Mesodermal cell (in vitro differentiated cells): ENCODE measurements at regions not wholly inside any gene's neighbourhood (a gene's known extent, or its start where the extent isn't known, plus 50 kb on each side); places are given as distances from the start of the nearest gene placed in this dataset.

Experiments used
- H3K27ac ChIP-seq: 2 replicates; pipeline ENCODE4 v1.7.0; 2013; ENCODE audit warnings: mild to moderate bottlenecking, low read depth, low read length, moderate library complexity; ENCODE audit not compliant: severe bottlenecking
- H3K36me3 ChIP-seq: 2 replicates; pipeline ENCODE4 v1.7.1; 2013; ENCODE audit warnings: mild to moderate bottlenecking, low read length, moderate library complexity; ENCODE audit not compliant: control insufficient read depth, insufficient read depth
- H3K4me1 ChIP-seq: one replicate; pipeline ENCODE4 v1.7.1; 2013; ENCODE audit warnings: mild to moderate bottlenecking, low read length; ENCODE audit not compliant: insufficient read depth, control insufficient read depth, poor library complexity, severe bottlenecking
- H3K4me3 ChIP-seq: 2 replicates; pipeline ENCODE4 v1.7.0; 2013; ENCODE audit warnings: low read length, control low read depth, mild to moderate bottlenecking; ENCODE audit not compliant: insufficient read depth, poor library complexity, severe bottlenecking; ENCODE audit errors: extremely low read depth
- H3K9me3 ChIP-seq: 2 replicates; pipeline ENCODE4 v1.7.1; 2013; ENCODE audit warnings: mild to moderate bottlenecking, low read length, moderate library complexity; ENCODE audit not compliant: control insufficient read depth
- WGBS, 2 experiments: methylation state at CpG; one replicate each; pipeline ENCODE4 v1.1.5; 2013; ENCODE audit warnings: missing lambda C conversion rate in 2 of 2; ENCODE audit not compliant: insufficient coverage in 2 of 2; 5-methylcytosine and 5-hydroxymethylcytosine counted together

DNA sequence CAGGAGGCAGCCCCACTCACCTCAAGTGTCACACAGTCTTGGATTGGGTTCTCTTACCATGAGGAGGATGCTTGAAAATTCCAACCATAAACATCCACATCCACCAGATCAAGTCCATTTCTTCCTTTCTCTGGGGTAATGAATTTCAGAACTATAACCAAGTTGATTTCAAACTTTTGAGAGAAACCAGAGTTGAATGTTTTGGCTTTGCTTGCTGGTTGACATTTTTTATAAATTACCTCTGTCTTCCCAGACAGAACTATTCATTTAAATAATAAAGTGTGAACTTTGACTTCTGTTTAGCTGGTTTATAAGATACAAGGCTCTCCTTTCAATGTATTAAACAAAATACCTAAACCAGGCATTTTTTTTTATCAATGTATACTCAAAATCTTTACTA is 550.7 kb downstream of the KCTD12 start:
- Histone ChIP-seq H3K36me3 (no peaks in the 10 kb centered on the region), H3K9me3 (no peaks in the 10 kb centered on the region), H3K27ac (no peak overlapping the region), H3K4me1 (no peaks in the 10 kb centered on the region), H3K4me3 (no peak overlapping the region)

DNA sequence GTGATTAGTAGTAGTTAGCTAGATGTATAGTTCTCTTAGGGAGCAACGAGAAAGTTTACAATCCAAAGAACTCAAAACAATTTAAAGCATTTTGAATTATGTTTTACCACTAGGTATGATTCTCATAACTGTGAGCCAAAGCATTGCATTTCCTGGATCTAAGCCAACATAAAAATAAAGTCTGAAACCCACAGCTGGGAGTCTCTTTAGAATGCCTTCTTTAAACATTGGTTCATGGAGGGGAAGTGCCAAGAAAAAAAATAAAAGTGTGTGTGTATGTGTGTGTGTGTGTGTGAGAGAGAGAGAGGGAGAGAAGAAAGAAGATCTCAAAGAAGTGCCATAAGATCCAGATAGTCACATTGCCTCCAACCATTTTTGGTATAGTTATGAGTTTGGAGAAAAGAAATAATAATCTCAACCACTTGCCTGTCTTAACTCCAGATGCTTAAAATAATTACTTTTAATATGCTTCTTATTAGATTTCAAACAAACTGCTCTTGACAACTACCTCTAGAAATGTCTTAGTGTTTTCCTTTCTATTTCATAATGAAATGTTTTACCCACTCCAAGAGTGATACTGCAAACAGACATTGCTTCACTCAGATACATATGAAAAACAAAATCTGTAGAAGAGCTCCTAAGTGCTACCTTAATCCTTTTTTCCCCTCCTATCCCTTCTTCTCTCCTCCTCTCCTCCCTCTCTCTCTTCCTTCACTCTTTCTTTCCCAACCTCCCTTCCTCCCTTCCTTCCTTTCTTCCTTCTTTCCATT is 554.1 kb downstream of the KCTD12 start:
- Histone ChIP-seq H3K9me3 (no peaks in the 10 kb centered on the region), H3K4me1 (no peaks in the 10 kb centered on the region), H3K4me3 (no peak overlapping the region), H3K27ac (no peak overlapping the region), H3K36me3 (no peaks in the 10 kb centered on the region)
- WGBS, 2 experiments: no CpG with 5 or more reads among the region's 1 CpG

DNA sequence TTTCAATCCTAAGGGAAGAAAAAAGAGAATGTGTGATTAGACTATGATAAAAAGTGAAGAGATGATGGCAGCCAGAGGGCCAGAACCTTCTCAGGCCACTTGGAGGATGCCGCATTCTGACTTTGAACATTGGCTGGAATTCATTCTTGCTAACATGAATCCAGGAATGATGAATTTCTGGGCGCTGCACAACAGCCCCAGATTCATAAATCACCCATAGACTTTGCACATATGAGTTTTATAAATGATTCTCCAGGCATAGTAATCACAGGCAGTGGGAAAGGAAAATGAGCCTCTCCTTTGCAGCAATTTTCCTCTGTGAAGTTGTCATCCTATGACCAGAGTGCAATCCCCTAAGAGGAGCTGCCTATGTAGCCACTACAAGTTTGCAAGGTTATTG is 555.4 kb downstream of the KCTD12 start:
- WGBS, 2 experiments: 100% methylated on average over 1 of the region's 2 CpGs; no CpG with 5 or more reads in 1 of the 2 experiments

DNA sequence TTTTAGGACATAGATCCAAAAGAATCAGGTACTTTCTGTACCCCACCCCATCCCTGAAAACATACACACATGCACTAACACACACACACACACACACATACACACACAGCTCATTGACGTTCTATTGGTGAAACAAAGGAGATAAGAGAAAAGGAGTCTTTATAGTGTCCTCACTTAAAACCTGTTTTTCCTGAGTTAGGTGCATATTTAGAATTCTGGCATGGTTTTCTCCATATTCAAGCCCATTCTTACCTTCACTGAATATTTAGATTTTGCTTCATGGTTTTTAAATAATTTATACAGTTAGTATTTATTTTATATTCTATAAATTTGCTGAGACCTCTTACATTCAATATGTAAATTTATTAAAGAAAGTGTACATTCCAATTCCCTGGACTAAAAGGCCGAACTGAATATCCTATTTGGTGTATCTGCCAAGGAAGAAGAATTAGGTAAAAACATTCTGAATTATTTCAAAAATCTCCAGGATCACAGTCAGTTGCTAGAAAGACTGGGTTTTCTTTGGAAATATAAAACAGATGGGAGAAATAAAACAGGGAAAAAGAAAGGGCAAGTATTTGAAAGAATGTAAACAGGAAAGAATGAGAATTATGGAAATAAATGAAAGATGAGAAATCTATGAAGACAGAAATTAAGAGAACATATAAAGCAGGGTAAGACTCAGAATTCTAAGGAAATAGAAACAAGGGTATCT is 556.2 kb downstream of the KCTD12 start:
- Histone ChIP-seq H3K4me1 (no peaks in the 10 kb centered on the region), H3K36me3 (no peaks in the 10 kb centered on the region), H3K4me3 (no peak overlapping the region), H3K9me3 (no peaks in the 10 kb centered on the region), H3K27ac (no peak overlapping the region)
- WGBS, 2 experiments: no CpG with 5 or more reads among the region's 2 CpGs

More for the DNA sequence above, 555.4 kb downstream of the KCTD12 start:
- H3K9me3 ChIP-seq: no peaks in the 10 kb centered on the region
- H3K4me1 ChIP-seq: no peaks in the 10 kb centered on the region
- no peak overlapping the region for H3K27ac ChIP-seq
- no peak overlapping the region for H3K4me3 ChIP-seq
- no peaks in the 10 kb centered on the region for H3K36me3 ChIP-seq

DNA sequence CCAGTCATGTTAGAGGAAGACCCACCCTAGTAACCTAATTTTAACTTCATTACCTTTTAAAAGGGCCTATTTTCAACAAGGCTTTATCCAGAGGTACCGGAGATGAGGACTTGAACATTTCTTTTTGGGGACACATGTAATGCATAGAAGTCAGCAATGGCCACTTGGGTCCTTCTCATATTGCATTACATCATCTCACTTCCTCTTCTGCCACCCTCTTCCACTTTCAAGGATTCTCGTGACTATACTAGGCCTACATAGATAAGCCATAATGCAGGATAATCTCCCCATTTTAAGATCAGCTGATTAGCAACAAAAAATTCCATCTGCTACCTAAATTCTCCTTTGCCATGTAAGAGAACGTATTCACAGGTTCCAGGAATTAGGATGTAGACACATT is 557.2 kb downstream of the KCTD12 start:
- 92 to 95% methylated on average over 2 to 3 of the region's 3 CpGs for WGBS, 2 experiments
- H3K9me3 ChIP-seq: no peaks in the 10 kb centered on the region
- H3K36me3 ChIP-seq: no peaks in the 10 kb centered on the region
- no peak overlapping the region for H3K4me3 ChIP-seq
- H3K27ac ChIP-seq: no peak overlapping the region
- H3K4me1 ChIP-seq: no peaks in the 10 kb centered on the region

DNA sequence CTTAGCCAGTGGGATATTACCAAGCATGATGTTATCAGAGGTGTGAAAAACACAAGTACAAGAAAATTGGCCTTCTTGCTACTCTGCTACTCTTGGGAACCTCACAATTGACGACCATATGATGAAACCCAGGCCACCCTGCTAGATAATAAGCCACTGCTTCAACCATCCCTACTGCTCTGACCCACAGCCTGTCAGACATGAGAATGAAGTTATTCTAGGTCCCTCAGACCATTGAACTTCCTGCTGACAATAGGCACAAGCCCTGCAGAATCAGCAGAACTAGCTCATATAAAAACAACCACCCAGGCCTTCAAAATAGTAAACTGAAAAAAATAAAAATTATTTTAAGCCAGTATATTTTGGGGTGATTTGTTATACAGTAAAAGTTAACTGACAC is 559.9 kb downstream of the KCTD12 start:
- Histone ChIP-seq H3K36me3 (no peaks in the 10 kb centered on the region), H3K9me3 (no peaks in the 10 kb centered on the region), H3K27ac (no peak overlapping the region), H3K4me1 (no peaks in the 10 kb centered on the region), H3K4me3 (no peak overlapping the region)
- no CpG with 5 or more reads among the region's 1 CpG for WGBS, 2 experiments

DNA sequence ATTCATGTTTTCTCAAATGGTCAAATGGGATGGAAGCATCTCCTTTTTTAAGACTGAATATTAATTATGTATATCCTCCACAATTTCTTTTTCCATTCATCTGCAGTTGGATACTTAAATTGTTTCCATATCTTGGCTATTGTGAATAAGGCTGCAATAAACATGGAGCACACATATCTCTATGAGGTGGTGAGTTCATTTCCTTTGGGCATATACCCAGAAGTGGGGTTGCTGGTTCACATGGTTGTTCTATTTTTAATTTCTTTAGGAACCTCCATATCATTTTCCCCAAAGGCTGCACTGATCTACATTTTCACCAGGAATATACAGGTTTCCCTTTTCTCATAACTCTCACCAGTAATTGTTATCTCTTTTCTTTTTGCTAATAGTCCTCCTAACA is 566.3 kb downstream of the KCTD12 start:
- Histone ChIP-seq H3K27ac (no peak overlapping the region), H3K36me3 (no peaks in the 10 kb centered on the region), H3K4me3 (no peak overlapping the region), H3K9me3 (no peaks in the 10 kb centered on the region), H3K4me1 (no peaks in the 10 kb centered on the region)

DNA sequence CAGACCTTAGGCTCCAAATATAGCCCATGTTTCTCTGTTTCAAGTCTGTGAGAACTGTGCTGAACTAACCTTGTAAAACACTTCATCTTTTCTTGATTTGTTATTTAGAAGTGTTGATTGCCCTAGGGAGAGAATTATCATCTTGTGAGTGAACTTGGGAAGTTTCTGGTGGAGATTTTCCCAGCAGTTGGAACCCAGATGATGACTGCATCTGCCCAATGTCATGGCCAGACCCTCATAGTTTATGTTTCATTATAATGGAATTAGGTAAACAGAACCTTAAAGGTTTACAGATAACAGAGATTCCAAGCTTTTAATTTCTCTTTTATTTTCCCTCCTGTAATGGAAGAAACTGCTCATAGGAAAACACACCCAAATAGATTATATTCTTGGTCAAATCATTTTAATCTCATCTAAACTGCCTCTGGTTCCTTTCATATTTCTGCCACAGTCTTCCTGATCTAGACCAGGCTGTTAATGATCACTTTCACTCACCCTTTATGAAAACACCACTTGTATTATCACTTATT is 569.1 kb downstream of the KCTD12 start:
- no peak overlapping the region for H3K27ac ChIP-seq
- H3K36me3 ChIP-seq: no peaks in the 10 kb centered on the region
- H3K9me3 ChIP-seq: no peaks in the 10 kb centered on the region
- H3K4me1 ChIP-seq: no peaks in the 10 kb centered on the region
- no peak overlapping the region for H3K4me3 ChIP-seq

DNA sequence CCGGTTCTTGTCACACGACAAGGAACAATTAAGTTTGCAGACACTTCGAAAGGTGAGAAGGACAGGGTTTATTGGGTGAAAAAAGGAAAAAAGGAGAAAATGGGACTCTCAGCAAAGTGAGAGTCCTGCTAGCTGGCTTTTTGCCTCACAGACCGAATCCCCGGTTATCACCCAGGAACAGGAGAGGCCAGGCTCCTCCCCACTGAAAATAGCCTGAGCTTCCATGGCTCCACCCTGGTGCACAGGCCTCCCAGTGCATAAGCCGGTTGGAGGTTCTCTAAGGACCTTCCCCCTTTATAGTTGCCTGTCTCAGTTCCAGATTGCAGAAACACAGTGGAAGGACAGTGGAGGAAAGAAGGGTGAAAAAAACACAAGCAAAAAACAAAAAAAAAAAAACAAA is 571.7 kb downstream of the KCTD12 start:
- Histone ChIP-seq H3K27ac (no peak overlapping the region), H3K4me1 (no peaks in the 10 kb centered on the region), H3K9me3 (no peaks in the 10 kb centered on the region), H3K36me3 (no peaks in the 10 kb centered on the region), H3K4me3 (no peak overlapping the region)
- 80 to 86% methylated on average over 5 of the region's 6 CpGs for WGBS, 2 experiments

DNA sequence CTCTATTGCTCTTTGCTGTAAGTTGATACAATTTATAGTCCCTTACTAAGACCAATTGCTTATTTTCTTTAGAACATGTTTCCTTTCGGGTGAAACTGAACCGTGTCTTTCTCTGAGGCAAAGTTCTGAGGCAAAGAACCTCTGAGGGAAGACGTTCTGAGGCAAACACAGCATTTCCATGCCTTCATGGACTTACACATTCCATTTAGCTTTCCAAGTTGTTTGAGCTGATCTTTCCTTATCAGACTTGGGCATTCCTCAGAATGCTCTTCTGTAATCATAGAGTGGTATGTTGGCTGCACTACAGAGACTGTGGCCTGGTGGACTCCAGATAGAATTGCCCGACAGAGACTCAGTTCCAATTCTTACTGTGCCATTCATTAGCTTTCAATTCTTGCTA is 579.1 kb downstream of the KCTD12 start:
- Histone ChIP-seq H3K9me3 (no peaks in the 10 kb centered on the region), H3K4me1 (no peaks in the 10 kb centered on the region), H3K27ac (peak overlapping the region; percentile 55), H3K4me3 (no peak overlapping the region), H3K36me3 (no peaks in the 10 kb centered on the region)
- WGBS, 2 experiments: 82 to 96% methylated on average over 2 to 3 of the region's 4 CpGs

DNA sequence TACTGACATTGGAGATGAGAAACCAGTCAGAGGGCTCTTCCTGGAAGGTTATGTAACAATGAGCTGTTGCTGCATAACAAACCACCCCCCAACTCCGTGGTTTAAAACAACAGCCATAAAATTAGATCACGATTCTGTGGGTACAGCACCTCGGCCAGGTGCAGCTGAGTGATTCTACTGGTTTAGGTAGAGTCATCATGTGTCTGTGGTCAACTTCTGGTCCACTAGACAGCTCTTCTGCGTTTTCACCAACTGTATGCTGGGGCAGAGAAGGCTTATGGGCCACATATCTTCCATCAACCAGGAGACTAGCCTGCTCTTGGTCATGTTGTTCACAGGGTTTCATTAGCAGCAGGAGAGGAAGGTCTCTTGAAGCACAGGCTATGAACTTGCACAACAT is 585.5 kb downstream of the KCTD12 start:
- Histone ChIP-seq H3K4me1 (no peaks in the 10 kb centered on the region), H3K27ac (no peak overlapping the region), H3K9me3 (no peaks in the 10 kb centered on the region), H3K4me3 (no peak overlapping the region), H3K36me3 (no peaks in the 10 kb centered on the region)
- 97% methylated on average over 3 of the region's 4 CpGs; no CpG with 5 or more reads in 1 of the 2 experiments for WGBS, 2 experiments
